Endothelial cell of umbilical vein (primary cell): ENCODE measurements at regions not wholly inside any gene's neighbourhood (a gene's known extent, or its start where the extent isn't known, plus 50 kb on each side); places are given as distances from the start of the nearest gene placed in this dataset.

ENCODE experiments used
- CTCF ChIP-seq, 2 donors: IDR thresholded peaks; 1 replicate in 1 of 2; 2 replicates in 1 of 2; pipeline ENCODE4 v1.5.1; 2011; ENCODE audit warnings: low read length in 2 of 2, mild to moderate bottlenecking in 2 of 2, moderate library complexity in 2 of 2, control low read depth in 1 of 2, inconsistent platforms in 1 of 2, low read depth in 1 of 2; ENCODE audit not compliant: insufficient read depth in 1 of 2; ENCODE audit errors: extremely low read depth in 1 of 2
- EZH2 ChIP-seq: IDR thresholded peaks from 2 replicates; pipeline ENCODE4 v1.6.1; 2012; ENCODE audit warnings: borderline replicate concordance, low read depth, mild to moderate bottlenecking, moderate library complexity, low read length, inconsistent platforms; ENCODE audit not compliant: severe bottlenecking
- POLR2A ChIP-seq: IDR thresholded peaks from 2 replicates; pipeline ENCODE4 v1.6.1; 2012; ENCODE audit warnings: low read depth, mild to moderate bottlenecking, control low read depth, low read length

GRCh38 chr13:61040181-61040580, 375.5 kb downstream of the PCDH20 start:
- TF ChIP-seq CTCF (IDR thresholded peaks at IDR 0.05; ENCODE audit: extremely low read depth in 1 of 2, insufficient read depth in 1 of 2, low read depth in 1 of 2, low read length in 2 of 2) (no peak), EZH2 (no peak), POLR2A (no peak)
